GM18508 (cell line): ENCODE measurements at regions not wholly inside any gene's neighbourhood (a gene's known extent, or its start where the extent isn't known, plus 50 kb on each side); places are given as distances from the start of the nearest gene placed in this dataset.

Experiments used
- ATAC-seq: cut with Tn5 transposase; IDR thresholded peaks from one replicate; pipeline ENCODE4 v1.9.1; 2021; ENCODE audit warnings: moderate number of reproducible peaks; ENCODE audit not compliant: insufficient read depth, unreplicated experiment

GRCh38 chr5:38104497-38105230, 153.7 kb upstream of the EGFLAM start:
- ATAC-seq, result no peak

- no peak for ATAC-seq
These were observed 156.5 kb upstream of the EGFLAM start for GRCh38 chr5:38101897-38102296.

GRCh38 chr5:38099205-38100168, 158.9 kb upstream of the EGFLAM start:
- ATAC-seq, result no peak

GRCh38 chr5:38094889-38095288, 163.5 kb upstream of the EGFLAM start:
- ATAC-seq, result no peak

GRCh38 chr5:38093855-38094254, 164.5 kb upstream of the EGFLAM start:
- no peak for ATAC-seq

- ATAC-seq, result no peak
These were observed 171.6 kb upstream of the EGFLAM start for GRCh38 chr5:38086777-38087176.

DNA sequence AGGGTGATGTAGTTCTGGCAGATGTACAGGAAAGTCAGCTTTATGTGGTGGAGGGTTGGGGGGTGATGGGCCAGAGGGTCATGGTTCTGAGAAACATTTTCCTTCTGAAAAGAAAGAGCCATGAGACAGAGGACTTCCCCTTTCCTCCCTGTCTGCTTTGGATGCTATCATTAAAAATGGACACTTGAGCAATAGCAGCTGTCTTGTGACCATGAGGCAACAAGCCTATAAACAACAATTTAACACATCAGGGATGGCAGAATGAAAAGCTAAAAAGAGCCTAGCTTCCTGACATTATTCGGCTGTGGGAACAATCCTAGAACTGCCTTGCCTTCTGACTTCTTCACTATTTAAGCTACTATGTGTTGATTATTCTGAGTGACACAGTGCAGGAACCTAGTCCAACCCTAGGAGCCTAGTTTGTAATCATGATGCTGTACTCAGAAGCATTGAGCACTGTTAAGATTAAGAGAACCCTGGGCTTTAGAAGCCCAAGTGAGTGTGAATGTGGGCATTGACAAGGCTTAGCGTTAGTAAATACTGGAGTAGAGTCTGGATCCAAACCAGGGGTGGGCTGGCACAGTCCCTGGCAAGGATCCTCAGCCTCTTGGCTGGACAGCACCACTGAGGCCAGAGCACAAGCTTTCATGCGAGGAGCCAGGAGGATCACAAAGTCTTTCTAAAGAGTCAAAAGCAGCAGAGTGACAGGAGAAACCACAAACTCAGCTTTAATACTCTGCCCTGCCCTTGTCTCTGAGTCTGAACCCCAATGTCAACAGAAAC, 178.5 kb upstream of the EGFLAM start:
- ATAC-seq, result no peak

- ATAC-seq, result no peak
These were observed 180.2 kb upstream of the EGFLAM start for GRCh38 chr5:38078161-38078560.

DNA sequence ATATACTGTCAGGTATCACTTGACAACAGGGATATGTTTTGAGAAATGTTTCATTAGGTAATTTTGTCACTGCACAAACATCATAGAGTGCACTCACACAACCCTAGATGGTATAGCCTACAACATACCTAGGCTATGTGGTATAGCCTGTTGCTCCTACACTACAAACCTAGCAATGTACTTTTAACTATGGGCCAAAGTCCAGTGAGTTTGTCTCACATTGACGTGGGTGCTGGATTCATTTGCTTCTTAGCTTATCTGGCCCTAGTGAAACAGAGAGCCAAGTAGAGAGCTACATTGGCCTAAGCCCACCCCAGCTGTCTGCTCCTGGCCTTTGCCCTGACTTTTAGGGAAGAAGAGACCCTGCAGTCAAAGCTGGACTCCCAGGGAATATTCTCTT, 180.7 kb upstream of the EGFLAM start:
- no peak for ATAC-seq

GRCh38 chr5:38071831-38072694, 186.3 kb upstream of the EGFLAM start:
- no peak for ATAC-seq

- no peak for ATAC-seq
These were observed 187.9 kb upstream of the EGFLAM start for GRCh38 chr5:38070304-38070950.

DNA sequence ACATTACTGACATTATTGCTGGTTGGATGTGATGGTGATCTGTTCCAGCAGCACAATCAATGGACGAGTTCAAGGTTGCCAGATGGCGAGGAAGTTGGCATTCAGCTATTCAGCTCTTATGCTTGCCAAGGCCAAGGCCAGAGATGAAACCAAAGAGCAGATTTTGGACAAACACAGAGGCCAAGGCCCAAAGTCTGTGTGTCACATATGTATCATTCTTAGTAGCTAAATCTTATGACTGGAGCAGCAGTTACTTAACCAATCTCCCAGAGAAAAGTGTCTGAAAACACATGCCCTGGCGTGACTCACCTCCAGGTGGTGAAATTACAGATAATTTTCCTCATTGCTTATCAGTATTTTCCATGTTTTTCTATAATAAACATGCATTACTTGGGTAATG, 189.0 kb upstream of the EGFLAM start:
- ATAC-seq, result no peak

GRCh38 chr5:38060354-38060753, 198.0 kb upstream of the EGFLAM start:
- no peak for ATAC-seq

DNA sequence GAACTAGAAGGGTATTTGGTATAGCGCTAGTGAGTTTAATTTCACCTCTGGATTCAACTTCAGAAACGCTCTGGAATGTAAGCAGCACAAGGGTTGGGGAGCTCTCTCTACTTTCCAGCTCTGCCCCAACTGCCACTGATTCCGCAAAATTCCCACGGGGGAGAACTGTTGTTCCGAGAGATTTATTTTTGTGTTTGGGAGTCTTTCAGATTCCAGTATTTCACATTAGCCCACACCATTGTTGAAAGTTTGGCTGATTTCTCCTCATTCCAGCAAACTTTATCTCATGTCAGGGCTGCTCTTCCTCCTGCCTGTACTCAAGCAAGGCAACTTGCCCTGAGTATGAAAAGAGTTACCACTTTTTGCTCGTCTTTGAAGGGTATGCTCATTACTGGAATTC, 198.5 kb upstream of the EGFLAM start:
- ATAC-seq, result no peak

DNA sequence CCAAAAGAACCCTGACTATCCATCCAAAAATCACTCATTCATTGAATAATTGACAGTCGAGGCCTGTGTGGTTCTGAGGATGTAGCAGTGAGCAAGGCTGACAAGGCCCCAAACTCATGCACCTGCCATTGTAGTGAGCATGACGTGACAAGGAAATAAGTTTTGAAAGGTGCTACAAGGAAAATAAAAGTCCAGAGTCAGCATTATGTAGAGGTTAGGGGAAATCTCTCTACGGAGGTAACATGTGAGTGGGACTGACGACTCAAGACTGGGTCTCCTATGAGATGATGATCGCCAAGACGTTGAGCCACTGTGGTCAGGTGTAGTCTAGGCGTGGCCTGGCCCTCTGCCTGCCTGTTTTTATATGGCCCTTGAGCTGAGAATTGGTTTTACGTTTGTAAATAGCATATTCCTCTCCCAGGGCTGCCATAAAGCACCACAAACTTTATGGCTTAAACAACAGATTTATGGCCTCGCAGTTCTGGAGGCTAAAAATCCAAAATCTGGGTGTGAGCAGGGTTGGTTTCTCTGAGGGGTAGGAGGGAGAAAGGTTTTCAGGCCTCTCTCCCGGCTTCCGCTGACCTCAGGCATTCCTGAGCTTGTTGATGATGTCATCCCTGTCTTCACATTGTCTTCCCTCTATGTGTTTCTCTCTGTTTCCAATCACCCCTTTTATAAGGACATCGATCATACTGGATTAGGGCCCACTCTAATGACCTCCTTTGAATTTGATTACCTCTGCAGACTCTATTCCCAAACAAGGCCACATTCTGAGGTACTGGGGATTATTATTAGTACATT, 206.4 kb upstream of the EGFLAM start:
- no peak for ATAC-seq

- ATAC-seq, result no peak
These were observed 208.6 kb upstream of the GDNF start for GRCh38 chr5:38048400-38048799.

DNA sequence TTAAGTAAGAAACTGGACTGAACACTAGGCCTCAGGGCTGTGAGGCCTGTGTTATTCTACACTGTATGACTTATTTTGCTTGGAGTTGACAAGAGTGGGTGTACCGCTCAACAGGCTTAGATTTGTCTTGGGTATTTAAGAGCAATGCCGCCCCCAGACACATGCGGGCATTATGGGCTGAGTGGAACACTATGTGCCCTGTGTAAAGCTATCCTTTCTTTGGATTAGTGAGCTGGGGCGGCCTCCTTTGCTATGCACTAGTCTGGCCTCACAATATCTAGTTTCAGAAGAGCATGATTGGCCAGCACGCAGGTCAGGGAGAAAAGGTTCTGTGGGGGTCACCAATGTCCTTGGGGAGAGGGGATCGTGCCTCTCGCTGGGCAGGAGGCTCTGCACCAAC, 206.3 kb upstream of the GDNF start:
- no peak for ATAC-seq

DNA sequence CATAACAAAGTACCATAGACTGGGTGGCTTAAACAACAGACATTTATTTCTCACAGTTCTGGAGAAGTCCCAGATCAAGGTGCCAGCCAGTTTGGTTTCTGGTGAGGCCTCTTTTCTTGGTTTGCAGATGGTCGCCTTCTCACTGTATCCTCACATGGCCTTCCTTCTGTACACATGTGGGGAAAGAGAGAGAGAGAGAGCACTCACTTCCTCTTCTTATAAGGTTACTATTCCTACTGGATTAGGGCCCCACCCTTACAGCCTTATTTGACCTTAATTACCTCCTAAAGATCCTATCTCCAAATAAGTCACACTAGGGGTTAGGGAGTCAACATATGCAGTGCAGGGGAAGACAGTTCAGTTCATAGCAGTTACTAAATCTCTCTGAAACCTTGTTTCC, 205.6 kb upstream of the GDNF start:
- no peak for ATAC-seq

- ATAC-seq, result no peak
These were observed 200.0 kb upstream of the GDNF start for GRCh38 chr5:38039826-38040225.
